ENCODE measurements at regions not wholly inside any gene's neighbourhood (a gene's known extent, or its start where the extent isn't known, plus 50 kb on each side); places are given as distances from the start of the nearest gene placed in this dataset.

- TF ChIP-seq CTCF (IDR thresholded peaks at IDR 0.05) = no peak
- no peak for TF ChIP-seq POLR2A (IDR thresholded peaks at IDR 0.05)
Measured at GRCh38 chr7:20561466-20561865, 54.0 kb upstream of the ABCB5 start.
